ENCODE measurements at regions not wholly inside any gene's neighbourhood (a gene's known extent, or its start where the extent isn't known, plus 50 kb on each side); places are given as distances from the start of the nearest gene placed in this dataset.
"Not testable (repeated sequence)": the region's sequence is repeated elsewhere in the genome, so short reads cannot be mapped to it uniquely, and the experiment has no call there.

DNA sequence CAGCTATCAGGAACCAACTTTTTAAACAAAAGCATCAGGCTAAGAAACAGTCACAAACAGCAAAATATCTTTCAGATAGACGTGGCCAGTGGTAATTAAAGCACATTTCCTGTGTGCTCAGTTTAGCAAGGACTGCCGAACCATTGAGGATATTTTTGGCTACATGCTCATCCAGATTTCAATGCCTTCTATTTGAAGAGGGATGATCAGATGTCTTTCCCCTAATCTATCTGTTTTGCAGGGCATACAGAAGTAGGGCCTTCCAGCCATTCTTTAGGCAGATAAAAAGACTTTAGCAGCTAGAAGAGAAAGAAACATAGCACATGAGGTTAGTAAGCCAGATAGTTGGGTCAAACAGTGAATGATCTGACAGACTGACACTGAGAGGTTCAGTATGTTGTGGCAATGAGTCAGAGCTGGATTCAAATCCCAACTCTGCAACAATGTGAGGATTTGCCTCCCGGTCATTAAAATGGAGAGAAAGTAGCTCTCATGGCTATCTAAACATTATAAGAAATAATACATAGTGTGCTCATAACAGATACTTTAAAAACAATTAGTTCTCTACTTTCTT lies 100.0 kb upstream of the PRKG2 start:
- DNase-seq (ENCODE audit: low read depth, low spot score): no peak
- TF ChIP-seq SUZ12 (IDR thresholded peaks at IDR 0.05; ENCODE audit: extremely low read depth, insufficient read depth, insufficient read length): no peak
- no peak for TF ChIP-seq YY1 (IDR thresholded peaks at IDR 0.05; ENCODE audit: insufficient read depth, insufficient read length)
- no peak for TF ChIP-seq ZNF274 (IDR thresholded peaks at IDR 0.05; ENCODE audit: low read depth, low read length)

DNA sequence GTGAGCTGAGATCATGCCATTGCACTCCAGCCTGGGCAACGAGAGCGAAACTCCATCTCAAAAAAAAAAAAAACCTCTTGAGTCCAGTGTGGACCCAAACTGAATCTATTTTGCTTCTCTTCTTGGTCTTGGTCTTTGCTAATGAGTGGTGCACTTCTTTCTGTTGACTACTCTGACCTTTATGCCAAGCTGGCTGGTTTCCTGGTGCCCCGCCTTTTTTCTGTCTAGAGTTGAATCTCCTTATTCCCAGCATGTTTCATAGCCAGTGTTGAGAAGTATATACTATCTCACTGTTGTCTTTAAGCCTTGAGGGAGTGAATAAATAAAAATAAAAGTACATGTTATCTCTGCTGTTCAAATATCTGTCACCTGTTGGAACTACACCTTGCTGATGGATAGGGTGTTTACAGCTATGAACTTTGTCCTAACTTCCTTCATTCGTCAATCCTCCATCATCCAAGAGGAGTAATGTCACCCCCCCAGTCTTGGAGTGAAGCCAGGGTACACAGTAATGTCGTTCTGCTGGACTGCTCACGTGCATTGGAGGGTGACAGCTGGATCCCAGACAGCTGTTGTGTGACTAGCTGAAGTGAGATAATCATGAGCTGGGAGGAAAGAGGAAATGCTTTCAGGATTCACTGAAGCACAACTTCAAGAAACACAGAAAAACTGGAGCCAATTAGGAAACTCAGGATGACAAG lies 99.3 kb upstream of the PRKG2 start:
- H3K9ac ChIP-seq (ENCODE audit: insufficient read length, low read depth): no peak overlapping the region
- no peaks in the 10 kb centered on the region for H3K4me1 ChIP-seq (ENCODE audit: insufficient read depth, insufficient read length)
- DNase-seq (ENCODE audit: low read depth, low spot score): no peak
- no peaks in the 10 kb centered on the region for H3K27me3 ChIP-seq (ENCODE audit: insufficient read depth, insufficient read length)
- H3K9me3 ChIP-seq (ENCODE audit: insufficient read depth, low read length): no peaks in the 10 kb centered on the region
- TF ChIP-seq YY1 (IDR thresholded peaks at IDR 0.05; ENCODE audit: insufficient read depth, insufficient read length) (no peak), SUZ12 (IDR thresholded peaks at IDR 0.05; ENCODE audit: extremely low read depth, insufficient read depth, insufficient read length) (no peak), ZNF274 (IDR thresholded peaks at IDR 0.05; ENCODE audit: low read depth, low read length) (no peak)
- H3K36me3 ChIP-seq (ENCODE audit: insufficient read depth, insufficient read length, low read length): no peaks in the 10 kb centered on the region
- H3K4me3 ChIP-seq (ENCODE audit: insufficient read length, low read depth): no peak overlapping the region

More for the DNA sequence above, 100.0 kb upstream of the PRKG2 start:
- Histone ChIP-seq H3K36me3 (ENCODE audit: insufficient read depth, insufficient read length, low read length) (no peaks in the 10 kb centered on the region), H3K4me3 (ENCODE audit: insufficient read length, low read depth) (no peak overlapping the region), H3K4me1 (ENCODE audit: insufficient read depth, insufficient read length) (no peaks in the 10 kb centered on the region), H3K9me3 (ENCODE audit: insufficient read depth, low read length) (no peaks in the 10 kb centered on the region), H3K9ac (ENCODE audit: insufficient read length, low read depth) (no peak overlapping the region), H3K27me3 (ENCODE audit: insufficient read depth, insufficient read length) (no peaks in the 10 kb centered on the region)

DNA sequence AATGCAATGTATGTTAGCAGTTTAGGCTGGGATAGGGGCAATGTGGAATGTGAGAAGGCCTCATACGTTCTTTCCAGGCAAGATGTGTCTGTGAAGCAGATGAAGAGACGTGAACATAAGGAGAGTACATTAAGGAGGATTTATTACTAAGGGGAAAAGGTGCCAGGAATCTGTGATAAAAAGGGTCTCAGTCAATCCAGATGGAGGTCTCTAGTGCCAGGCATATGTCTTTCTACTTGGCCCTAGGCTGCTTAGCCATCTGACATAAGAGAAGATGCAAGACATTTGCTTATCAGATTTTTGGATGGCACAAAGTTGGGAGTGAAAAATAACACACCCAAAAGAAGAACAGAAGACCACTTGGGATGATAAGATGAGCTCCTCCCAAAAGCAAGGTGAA lies 93.0 kb upstream of the PRKG2 start:
- Histone ChIP-seq H3K4me1 (ENCODE audit: insufficient read depth, insufficient read length) (no peaks in the 10 kb centered on the region), H3K9me3 (ENCODE audit: insufficient read depth, low read length) (no peaks in the 10 kb centered on the region), H3K4me3 (ENCODE audit: insufficient read length, low read depth) (no peak overlapping the region), H3K27me3 (ENCODE audit: insufficient read depth, insufficient read length) (no peaks in the 10 kb centered on the region), H3K9ac (ENCODE audit: insufficient read length, low read depth) (no peak overlapping the region), H3K36me3 (ENCODE audit: insufficient read depth, insufficient read length, low read length) (no peaks in the 10 kb centered on the region)
- no peak for TF ChIP-seq SUZ12 (IDR thresholded peaks at IDR 0.05; ENCODE audit: extremely low read depth, insufficient read depth, insufficient read length)
- no peak for TF ChIP-seq ZNF274 (IDR thresholded peaks at IDR 0.05; ENCODE audit: low read depth, low read length)
- no peak for TF ChIP-seq YY1 (IDR thresholded peaks at IDR 0.05; ENCODE audit: insufficient read depth, insufficient read length)
- DNase-seq (ENCODE audit: low read depth, low spot score): no peak

DNA sequence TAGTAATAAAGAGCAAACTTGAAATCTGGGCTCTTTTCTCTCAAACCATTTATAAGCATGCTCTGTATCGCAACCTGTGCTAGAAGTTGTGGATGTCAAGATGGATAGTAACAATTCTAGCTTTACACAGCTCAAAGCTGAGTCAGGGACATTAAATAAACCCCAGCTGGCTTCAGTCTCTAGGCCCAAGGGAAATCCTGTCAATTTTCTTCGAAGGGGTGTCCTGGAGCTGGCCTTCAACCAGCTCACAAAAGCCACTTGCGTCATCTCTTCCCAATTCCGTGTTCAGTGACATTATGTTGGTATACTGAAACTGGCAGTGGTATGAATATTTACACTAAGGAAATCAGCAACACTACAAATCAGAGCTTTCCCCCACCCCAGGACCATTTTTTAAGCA lies 89.8 kb upstream of the PRKG2 start:
- no peak overlapping the region for H3K9ac ChIP-seq (ENCODE audit: insufficient read length, low read depth)
- no peak overlapping the region for H3K4me3 ChIP-seq (ENCODE audit: insufficient read length, low read depth)
- no peaks in the 10 kb centered on the region for H3K36me3 ChIP-seq (ENCODE audit: insufficient read depth, insufficient read length, low read length)
- no peaks in the 10 kb centered on the region for H3K27me3 ChIP-seq (ENCODE audit: insufficient read depth, insufficient read length)
- no peak for DNase-seq (ENCODE audit: low read depth, low spot score)
- H3K4me1 ChIP-seq (ENCODE audit: insufficient read depth, insufficient read length): no peaks in the 10 kb centered on the region
- TF ChIP-seq SUZ12 (IDR thresholded peaks at IDR 0.05; ENCODE audit: extremely low read depth, insufficient read depth, insufficient read length) (no peak), ZNF274 (IDR thresholded peaks at IDR 0.05; ENCODE audit: low read depth, low read length) (no peak), YY1 (IDR thresholded peaks at IDR 0.05; ENCODE audit: insufficient read depth, insufficient read length) (no peak)
- H3K9me3 ChIP-seq (ENCODE audit: insufficient read depth, low read length): no peaks in the 10 kb centered on the region

DNA sequence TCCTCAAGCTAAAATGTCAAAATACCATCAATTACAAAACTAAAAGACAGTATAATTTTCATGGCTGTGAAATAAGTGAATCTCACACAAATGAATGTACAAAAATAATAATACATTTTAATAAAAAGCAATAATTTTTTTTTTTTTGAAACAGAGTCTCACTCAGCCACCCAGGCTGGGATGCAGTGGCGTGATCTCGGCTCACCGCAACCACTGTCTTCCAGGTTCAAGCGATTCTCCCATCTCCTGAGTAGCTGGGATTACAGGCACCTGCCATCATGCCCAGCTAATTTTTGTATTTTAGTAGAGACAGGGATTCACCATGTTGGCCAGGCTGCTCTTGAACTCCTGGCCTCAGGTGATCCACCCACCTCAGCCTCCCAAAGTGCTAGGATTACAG lies 85.3 kb upstream of the PRKG2 start:
- not testable (repeated sequence) for H3K9ac ChIP-seq (ENCODE audit: insufficient read length, low read depth); H3K36me3 ChIP-seq (ENCODE audit: insufficient read depth, insufficient read length, low read length); H3K27me3 ChIP-seq (ENCODE audit: insufficient read depth, insufficient read length); H3K4me1 ChIP-seq (ENCODE audit: insufficient read depth, insufficient read length); H3K4me3 ChIP-seq (ENCODE audit: insufficient read length, low read depth); DNase-seq (ENCODE audit: low read depth, low spot score)
- H3K9me3 ChIP-seq (ENCODE audit: insufficient read depth, low read length): peaks cover 20% of the 10 kb centered on the region; the same call in 1 of the 2 replicates

DNA sequence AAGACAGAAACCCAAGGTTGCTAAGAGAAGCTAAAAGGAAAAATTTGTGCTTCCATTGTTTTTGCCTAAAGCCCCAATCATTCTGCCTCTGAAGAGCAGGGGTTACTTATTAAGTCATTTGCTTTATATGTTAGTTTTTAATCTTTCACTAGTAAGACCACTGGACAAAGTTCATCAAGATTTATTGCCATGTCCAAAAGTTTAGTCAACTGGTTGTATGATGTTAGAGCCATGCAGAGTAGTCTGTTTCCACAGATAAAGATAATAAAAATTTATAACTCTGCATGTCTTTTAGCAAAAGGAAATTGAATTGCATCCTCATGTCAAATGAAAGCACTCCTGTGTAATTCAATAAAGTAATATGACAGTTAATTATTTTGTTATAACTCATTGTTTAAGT lies 75.8 kb upstream of the PRKG2 start:
- no peaks in the 10 kb centered on the region for H3K36me3 ChIP-seq (ENCODE audit: insufficient read depth, insufficient read length, low read length)
- H3K9me3 ChIP-seq (ENCODE audit: insufficient read depth, low read length): no peaks in the 10 kb centered on the region
- no peaks in the 10 kb centered on the region for H3K4me1 ChIP-seq (ENCODE audit: insufficient read depth, insufficient read length)
- no peak for DNase-seq (ENCODE audit: low read depth, low spot score)
- no peak overlapping the region for H3K4me3 ChIP-seq (ENCODE audit: insufficient read length, low read depth)
- TF ChIP-seq YY1 (IDR thresholded peaks at IDR 0.05; ENCODE audit: insufficient read depth, insufficient read length) (no peak), ZNF274 (IDR thresholded peaks at IDR 0.05; ENCODE audit: low read depth, low read length) (no peak), SUZ12 (IDR thresholded peaks at IDR 0.05; ENCODE audit: extremely low read depth, insufficient read depth, insufficient read length) (no peak)
- H3K27me3 ChIP-seq (ENCODE audit: insufficient read depth, insufficient read length): no peaks in the 10 kb centered on the region
- no peak overlapping the region for H3K9ac ChIP-seq (ENCODE audit: insufficient read length, low read depth)

DNA sequence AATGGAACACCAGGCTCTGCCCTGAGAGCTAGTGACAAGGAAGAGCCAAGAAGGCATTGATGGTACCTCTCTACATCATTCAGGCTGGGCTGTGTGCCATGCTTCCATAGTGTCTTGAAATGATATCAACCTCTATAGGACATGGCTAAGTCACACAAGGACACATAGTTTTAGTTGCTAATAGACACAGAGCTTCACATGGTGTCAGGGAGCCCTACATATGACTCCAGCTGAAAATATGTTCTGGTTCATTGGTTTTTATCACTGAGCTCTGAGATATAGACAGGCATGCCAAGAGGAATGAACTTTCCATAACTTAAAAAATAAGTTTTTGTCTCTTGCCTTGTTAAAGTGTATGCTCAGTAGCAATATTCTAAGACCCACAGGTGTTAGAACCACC lies 72.1 kb upstream of the PRKG2 start:
- Histone ChIP-seq H3K4me1 (ENCODE audit: insufficient read depth, insufficient read length) (no peaks in the 10 kb centered on the region), H3K9me3 (ENCODE audit: insufficient read depth, low read length) (no peaks in the 10 kb centered on the region), H3K4me3 (ENCODE audit: insufficient read length, low read depth) (no peak overlapping the region), H3K36me3 (ENCODE audit: insufficient read depth, insufficient read length, low read length) (no peaks in the 10 kb centered on the region), H3K27me3 (ENCODE audit: insufficient read depth, insufficient read length) (no peaks in the 10 kb centered on the region), H3K9ac (ENCODE audit: insufficient read length, low read depth) (no peak overlapping the region)
- TF ChIP-seq SUZ12 (IDR thresholded peaks at IDR 0.05; ENCODE audit: extremely low read depth, insufficient read depth, insufficient read length): no peak
- TF ChIP-seq YY1 (IDR thresholded peaks at IDR 0.05; ENCODE audit: insufficient read depth, insufficient read length): no peak
- TF ChIP-seq ZNF274 (IDR thresholded peaks at IDR 0.05; ENCODE audit: low read depth, low read length): no peak
- no peak for DNase-seq (ENCODE audit: low read depth, low spot score)

All from NT2/D1 (cell line).